ENCODE measurements at regions not wholly inside any gene's neighbourhood (a gene's known extent, or its start where the extent isn't known, plus 50 kb on each side); places are given as distances from the start of the nearest gene placed in this dataset.
"Not testable (repeated sequence)": the region's sequence is repeated elsewhere in the genome, so short reads cannot be mapped to it uniquely, and the experiment has no call there.

DNA sequence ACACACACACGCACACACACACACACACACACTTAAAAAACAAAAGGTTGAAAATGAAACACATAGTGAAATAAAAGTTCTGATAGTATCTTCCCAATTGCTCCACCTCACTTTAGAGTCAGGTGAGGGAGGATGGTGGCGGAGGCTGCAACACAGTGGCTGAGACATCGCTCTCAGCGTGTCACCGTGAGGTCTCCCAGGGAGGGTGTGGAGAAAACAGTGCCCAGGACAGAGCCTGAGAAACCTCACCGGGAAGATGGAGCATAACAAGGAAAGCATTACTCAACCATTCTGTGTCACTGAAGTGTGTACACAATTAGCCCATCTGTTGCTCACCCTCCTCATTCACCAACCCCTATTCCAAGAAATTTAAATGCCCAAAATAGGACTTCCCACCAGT lies 111.4 kb upstream of the USP29 start:
- TF ChIP-seq POLR2A (IDR thresholded peaks at IDR 0.05; ENCODE audit: low read length) (no peak), GATA1 (IDR thresholded peaks at IDR 0.05; ENCODE audit: low read depth, low read length) (no peak)

DNA sequence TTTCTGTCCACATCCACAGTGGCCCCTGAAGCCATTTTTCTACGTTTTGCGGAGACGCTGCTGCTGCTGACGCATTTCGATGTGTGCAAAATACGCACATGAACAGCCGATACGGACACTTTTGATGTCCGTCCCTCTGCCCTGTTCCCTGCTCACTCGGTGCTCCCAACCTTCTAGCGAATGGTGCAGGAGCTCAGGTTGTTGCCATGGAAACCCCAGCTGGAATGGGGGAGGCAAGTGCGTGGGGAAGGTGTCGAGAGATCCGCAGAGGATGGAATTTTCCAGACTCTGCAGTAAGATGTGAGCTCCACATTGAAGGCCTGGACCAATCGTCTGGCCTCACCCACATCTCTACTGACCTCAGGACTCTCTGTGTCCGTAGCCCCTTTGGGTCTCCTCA lies 109.2 kb upstream of the USP29 start:
- no peak for DNase-seq
- no peak for TF ChIP-seq POLR2A (IDR thresholded peaks at IDR 0.05; ENCODE audit: low read length)
- no peak for TF ChIP-seq GATA1 (IDR thresholded peaks at IDR 0.05; ENCODE audit: low read depth, low read length)

More for the DNA sequence above, 111.4 kb upstream of the USP29 start:
- DNase-seq, result no peak

DNA sequence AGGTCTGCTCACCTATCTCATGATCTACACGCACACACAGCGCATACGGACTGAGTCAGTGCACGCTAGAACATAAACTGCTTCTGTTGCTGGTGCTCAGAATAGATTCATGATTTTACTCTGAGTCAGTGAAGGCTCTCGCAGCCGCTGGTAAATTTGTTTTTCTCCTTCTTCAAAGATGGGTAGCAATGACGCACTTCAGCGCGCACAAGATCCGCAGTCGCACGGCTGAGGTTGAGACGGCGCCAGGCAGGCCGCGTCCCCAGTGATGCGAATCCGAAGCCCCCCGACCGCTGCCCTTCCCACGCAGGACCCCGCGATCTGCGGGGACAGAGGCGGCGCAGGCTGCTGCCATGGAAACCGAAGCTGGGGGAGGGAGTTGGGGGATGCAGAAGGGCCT lies 103.7 kb upstream of the USP29 start:
- TF ChIP-seq POLR2A (IDR thresholded peaks at IDR 0.05; ENCODE audit: low read length), result no peak
- TF ChIP-seq GATA1 (IDR thresholded peaks at IDR 0.05; ENCODE audit: low read depth, low read length), result no peak
- no peak for DNase-seq

DNA sequence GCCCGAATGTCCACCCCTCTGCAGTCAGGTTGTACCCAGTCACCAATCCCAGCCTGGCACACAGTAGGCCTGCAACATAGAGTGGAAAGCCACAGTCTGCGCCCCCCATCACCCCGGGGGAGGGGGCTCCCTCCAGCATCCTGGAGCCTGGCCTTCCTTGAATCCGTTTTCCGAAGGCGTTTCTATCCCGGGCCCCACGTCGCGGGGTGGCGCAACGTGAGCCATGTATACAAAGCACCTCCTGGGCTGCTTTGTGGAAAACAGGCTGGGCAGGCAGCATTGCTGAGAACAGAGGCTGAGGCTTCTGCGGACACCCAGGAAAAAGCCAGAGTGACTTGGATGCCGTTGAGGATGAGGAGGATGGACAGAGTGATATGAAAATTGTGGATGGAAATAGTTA lies 103.3 kb upstream of the USP29 start:
- no peak for DNase-seq
- no peak for TF ChIP-seq GATA1 (IDR thresholded peaks at IDR 0.05; ENCODE audit: low read depth, low read length)
- TF ChIP-seq POLR2A (IDR thresholded peaks at IDR 0.05; ENCODE audit: low read length), result no peak

DNA sequence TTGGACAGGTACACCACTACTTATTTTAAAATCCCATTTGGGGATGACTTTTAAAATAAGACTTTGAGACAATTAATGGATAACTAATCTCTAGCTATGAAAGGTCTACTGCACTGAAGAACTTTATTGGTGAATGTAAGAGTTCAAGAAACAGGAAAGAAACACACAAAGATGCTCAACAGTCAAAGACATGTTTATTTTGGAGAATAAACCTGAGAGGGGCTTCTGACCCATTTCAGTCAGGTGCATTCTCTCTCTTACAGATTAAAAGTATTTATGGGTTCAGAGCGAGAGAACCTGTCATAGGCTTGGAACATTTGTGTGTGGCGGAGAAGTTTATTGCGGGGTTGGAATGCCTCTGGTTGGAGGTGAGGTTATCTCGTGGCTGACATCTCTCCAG lies 94.3 kb upstream of the USP29 start:
- DNase-seq, result no peak

DNA sequence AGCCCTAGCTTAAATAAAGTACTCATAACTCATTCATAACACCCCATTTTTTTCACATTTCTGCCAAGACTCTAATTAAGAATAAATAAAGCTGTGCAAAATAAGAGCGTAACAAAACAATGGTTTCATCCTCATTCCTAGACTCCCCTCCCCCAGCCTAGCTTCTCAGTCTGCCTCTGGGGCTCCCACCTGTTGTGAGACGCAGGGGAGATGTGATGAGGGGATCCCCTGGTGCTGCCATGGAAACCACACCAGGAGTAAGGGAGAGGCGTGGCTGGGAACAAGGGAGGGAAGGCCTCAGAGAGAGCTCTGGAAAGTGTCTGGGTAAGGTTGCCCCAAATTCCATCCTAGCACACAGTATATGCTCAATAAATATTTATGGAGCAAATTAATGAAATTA lies 93.3 kb upstream of the USP29 start:
- no peak for TF ChIP-seq GATA1 (IDR thresholded peaks at IDR 0.05; ENCODE audit: low read depth, low read length)
- no peak for TF ChIP-seq POLR2A (IDR thresholded peaks at IDR 0.05; ENCODE audit: low read length)
- no peak for DNase-seq

More for the DNA sequence above, 94.3 kb upstream of the USP29 start:
- TF ChIP-seq POLR2A (IDR thresholded peaks at IDR 0.05; ENCODE audit: low read length), result no peak
- TF ChIP-seq GATA1 (IDR thresholded peaks at IDR 0.05; ENCODE audit: low read depth, low read length), result no peak

DNA sequence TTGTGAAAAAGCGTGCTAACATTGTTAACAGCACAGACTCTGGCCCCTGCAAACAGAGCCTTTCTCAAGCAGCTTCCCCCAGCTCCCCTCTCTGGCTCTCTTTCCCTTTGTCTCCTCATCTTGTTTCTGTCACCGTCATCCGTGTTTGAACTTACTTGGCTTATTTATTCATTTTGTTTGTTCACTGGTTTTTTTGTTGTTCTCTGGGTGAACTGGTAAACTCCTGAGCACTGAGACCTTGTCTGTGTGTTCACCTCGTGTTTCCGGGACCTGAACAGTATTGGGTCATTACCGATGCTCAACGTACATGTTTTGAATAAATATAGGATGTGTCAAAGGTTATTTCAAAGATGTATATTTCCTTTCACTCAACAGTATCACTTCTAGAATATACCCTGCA lies 92.4 kb upstream of the USP29 start:
- TF ChIP-seq POLR2A (IDR thresholded peaks at IDR 0.05; ENCODE audit: low read length) (no peak), GATA1 (IDR thresholded peaks at IDR 0.05; ENCODE audit: low read depth, low read length) (no peak)

DNA sequence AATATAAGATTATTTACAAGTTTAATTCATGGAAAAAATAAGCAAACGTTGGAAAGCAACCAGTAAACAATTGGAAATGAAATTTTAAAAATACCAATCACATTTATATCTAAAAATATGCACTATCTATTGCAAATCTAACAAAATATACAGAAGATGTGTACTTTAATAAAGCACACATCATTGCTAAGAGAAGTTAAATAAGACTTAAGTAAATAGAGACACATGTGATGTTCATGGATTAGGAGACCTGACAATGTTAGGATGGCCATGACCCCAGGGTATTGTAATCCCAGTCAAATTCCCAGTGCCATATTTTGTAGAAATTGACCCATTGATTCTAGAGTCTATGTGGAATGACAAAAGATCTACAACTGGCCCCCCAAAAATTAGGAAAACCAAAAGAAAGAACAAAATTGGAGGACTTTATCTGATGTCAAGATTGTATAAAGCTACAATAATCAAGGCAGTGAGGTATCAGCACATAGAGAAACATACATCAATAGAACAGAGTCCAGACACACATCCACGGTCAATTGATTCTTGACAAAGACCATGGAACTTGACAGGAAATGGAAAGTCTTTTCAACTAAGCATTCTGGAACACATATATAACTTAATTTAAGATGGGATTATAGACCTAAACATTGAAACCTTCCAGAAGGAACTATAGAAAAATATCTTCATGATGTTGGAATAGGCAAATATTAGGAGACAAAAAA lies 90.8 kb upstream of the USP29 start:
- no peak for DNase-seq
- TF ChIP-seq GATA1 (IDR thresholded peaks at IDR 0.05; ENCODE audit: low read depth, low read length), result no peak
- TF ChIP-seq POLR2A (IDR thresholded peaks at IDR 0.05; ENCODE audit: low read length), result no peak

More for the DNA sequence above, 92.4 kb upstream of the USP29 start:
- DNase-seq, result no peak

DNA sequence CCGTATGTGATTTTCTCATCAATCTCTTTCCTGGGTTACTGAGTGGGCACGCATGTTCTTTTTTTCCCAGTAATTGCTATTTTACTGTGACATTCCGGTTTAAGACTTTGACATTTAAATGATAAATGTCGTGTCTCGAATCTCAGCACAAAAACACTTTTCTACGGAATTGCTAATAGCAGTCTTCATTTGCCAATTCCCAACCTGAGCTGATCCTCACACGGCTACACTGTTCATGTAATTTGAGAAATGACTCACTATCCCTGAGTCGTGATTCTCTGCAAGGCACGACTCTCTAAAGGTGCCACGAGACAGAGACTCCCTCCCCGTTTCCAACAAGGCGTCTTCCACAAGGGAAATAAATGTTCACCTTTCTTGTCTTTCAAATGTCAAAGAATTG lies 88.7 kb upstream of the USP29 start:
- DNase-seq, result no peak
- TF ChIP-seq POLR2A (IDR thresholded peaks at IDR 0.05; ENCODE audit: low read length), result no peak
- TF ChIP-seq GATA1 (IDR thresholded peaks at IDR 0.05; ENCODE audit: low read depth, low read length), result no peak

DNA sequence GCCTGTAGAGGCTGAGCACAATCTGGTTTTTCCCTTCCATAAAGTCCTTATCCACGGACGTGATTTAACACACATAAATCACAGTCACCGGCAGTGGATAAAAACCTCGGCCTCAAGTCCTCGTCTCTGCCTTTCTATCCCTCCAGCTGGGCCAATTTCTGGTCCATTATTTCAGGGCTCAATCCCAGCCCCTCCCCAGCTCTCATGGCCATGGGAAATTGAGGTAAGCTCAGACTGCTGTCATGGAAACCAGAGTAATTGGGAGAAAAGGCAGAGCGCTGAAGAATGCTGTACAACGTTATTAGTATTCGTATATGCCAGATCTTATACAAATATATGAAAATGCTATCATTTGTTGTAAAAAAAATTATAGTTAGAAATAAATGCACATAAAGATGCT lies 86.2 kb upstream of the USP29 start:
- TF ChIP-seq GATA1 (IDR thresholded peaks at IDR 0.05; ENCODE audit: low read depth, low read length), result no peak
- TF ChIP-seq POLR2A (IDR thresholded peaks at IDR 0.05; ENCODE audit: low read length), result no peak
- DNase-seq, result no peak

DNA sequence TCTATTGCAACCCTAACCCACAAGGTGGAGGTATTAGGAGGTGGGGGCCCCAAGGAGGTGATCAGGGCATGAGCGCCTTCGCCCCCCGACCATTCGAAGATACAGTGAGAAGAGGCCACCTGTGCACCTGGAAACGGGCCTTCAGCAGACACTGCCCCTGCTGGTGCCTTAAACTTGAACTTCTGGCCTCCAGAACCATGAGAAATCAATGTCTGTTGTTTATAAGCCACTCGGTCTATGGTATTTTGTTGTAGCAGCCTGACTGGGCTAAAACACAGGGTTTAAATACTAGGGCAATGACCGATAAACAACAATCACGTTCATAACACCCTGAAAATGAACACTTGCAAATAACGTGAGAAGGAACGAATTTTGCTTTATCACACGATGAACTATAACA lies 85.2 kb upstream of the USP29 start:
- DNase-seq, result no peak
- TF ChIP-seq GATA1 (IDR thresholded peaks at IDR 0.05; ENCODE audit: low read depth, low read length) (no peak), POLR2A (IDR thresholded peaks at IDR 0.05; ENCODE audit: low read length) (no peak)

DNA sequence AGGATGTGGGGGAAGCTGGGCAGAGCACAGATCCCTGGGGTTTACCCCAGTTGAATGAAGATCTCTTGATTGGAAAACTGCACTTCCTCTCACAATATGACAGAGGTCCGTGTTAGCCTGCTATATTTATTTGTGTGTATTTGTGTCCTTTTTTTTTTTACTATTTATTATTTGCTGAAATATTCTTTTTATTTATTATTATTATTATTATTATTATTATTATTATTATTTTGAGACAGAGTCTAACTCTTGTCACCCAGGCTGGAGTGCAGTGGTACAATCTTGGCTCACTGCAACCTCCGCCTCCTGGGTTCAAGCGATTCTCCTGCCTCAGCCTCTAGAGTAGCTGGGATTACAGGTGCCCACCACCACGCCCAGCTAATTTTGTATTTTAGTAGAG lies 84.0 kb upstream of the USP29 start:
- DNase-seq, result not testable (repeated sequence)

DNA sequence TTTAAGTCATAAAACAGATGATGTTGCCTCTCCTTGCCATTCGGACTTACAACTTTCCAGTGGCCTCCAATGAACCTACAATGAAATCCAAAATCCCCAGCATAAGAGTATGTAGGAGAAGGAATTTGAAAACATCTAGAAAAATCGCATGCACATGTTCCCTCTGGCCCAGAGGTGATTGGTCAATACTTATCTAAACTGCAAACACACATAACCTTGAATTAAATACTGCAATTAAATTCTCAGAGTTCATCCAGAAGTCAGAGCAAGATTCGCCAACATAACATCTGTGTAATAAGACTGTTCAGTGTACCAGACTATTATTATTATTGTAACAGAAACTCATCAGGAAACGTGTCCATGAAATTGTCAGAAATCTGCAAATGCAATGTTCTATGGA lies 82.2 kb upstream of the USP29 start:
- TF ChIP-seq POLR2A (IDR thresholded peaks at IDR 0.05; ENCODE audit: low read length) (no peak), GATA1 (IDR thresholded peaks at IDR 0.05; ENCODE audit: low read depth, low read length) (no peak)
- no peak for DNase-seq

DNA sequence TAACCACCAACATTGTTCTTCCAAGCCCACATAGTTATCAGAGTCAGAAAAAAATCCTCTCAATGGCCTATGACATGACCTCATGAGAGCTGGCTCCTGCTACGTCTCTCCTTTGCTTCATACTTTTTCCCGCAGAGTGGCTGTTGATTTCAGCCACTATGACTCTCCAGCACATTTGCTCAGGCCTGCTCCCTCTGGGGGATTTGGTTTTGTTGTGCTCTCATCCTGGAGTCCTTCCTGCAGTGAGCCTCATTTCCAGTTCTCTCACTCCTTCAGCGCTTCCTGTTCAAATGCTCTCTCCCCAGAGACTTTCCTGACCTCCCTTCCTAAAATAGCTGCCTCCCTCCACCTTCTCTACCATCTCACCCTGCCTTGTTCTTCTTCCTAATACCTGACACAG lies 72.0 kb upstream of the USP29 start:
- TF ChIP-seq POLR2A (IDR thresholded peaks at IDR 0.05; ENCODE audit: low read length) (no peak), GATA1 (IDR thresholded peaks at IDR 0.05; ENCODE audit: low read depth, low read length) (no peak)
- no peak for DNase-seq

DNA sequence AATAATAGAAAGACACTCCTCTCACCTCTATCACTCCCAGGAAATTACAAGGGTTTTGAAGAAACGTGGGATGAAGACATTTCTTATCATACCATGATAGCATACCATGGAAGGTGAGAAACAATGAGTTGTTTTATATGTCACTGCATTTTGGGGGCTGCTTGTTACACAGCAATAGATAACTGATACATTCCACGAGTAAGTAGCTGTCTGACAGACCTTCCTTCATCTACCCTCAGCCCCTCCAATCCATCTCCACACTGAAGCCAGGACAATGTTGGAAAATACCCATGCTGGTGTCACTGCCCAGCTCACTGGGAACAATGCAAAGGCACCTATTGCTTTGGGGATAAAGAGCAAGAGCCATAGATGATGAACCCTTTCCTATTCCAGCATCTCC lies 68.9 kb upstream of the USP29 start:
- TF ChIP-seq POLR2A (IDR thresholded peaks at IDR 0.05; ENCODE audit: low read length) (no peak), GATA1 (IDR thresholded peaks at IDR 0.05; ENCODE audit: low read depth, low read length) (no peak)
- no peak for DNase-seq

DNA sequence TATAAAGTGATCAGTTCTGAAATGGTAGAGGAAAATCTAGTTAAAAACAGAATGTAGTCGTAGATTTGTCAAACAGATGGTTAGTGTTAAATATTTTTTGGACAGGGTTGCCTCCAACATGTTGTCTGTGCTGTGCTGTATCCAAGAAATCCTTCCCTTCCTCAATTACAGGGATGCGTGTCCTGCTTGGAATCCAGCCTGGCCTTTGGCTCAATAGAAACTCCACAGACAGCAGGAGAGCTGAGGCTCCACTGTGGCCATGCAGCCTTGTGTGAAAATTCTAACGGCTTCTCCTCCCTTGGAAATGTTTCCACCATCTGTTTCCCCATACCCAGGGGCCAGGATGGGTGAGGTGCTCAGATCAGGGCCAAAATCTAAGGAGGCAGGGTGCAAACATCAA lies 67.7 kb upstream of the USP29 start:
- TF ChIP-seq GATA1 (IDR thresholded peaks at IDR 0.05; ENCODE audit: low read depth, low read length) (no peak), POLR2A (IDR thresholded peaks at IDR 0.05; ENCODE audit: low read length) (no peak)
- DNase-seq, result no peak

Data from erythroblast (primary cell).